ENCODE measurements at regions not wholly inside any gene's neighbourhood (a gene's known extent, or its start where the extent isn't known, plus 50 kb on each side); places are given as distances from the start of the nearest gene placed in this dataset.

DNA sequence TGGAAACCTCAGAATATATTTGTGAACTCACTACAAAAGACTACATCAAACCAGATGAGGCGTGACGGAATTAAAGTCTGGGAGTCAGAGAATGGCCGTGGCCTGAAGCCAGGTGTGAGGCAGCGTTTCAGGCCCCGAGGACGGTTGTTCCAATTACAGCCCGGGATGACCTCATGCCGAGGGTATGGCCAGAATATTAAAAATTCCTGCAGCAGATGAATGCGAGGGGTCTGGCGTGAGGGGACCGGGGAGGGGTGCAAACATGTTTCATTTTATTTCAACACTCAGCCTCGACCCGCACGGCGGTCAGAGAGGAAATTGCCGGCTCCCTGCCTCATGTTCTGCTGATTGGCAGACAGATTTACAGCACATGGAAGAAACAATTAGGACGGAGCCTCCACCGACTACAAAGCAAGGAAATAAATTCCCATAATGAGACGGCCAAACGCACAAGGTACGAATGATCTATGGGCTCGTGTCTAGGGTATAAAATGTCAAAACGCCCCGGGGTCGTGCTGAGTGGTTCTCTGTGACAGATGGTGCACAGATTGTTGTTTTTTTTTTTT lies 289.7 kb downstream of the SHOX start:
- H2AFZ ChIP-seq (ENCODE audit: insufficient read depth, low read depth, low read length, poor library complexity, severe bottlenecking), result no peak overlapping the region
- H3K27me3 ChIP-seq (replicated peaks in 1 of 4; ENCODE audit: control extremely low read depth in 1 of 4, control insufficient read depth in 3 of 4, insufficient read depth in 4 of 4, low read length in 3 of 4), result no peaks in the 10 kb centered on the region
- no peaks in the 10 kb centered on the region for H3K79me2 ChIP-seq (ENCODE audit: control insufficient read depth, insufficient read depth, low read length)
- POLR2A ChIA-PET, result no interaction called here
- H3K27ac ChIP-seq (ENCODE audit: low read length in 2 of 2), result no peak overlapping the region
- Mint-ChIP-seq H3K27ac (no peak overlapping the region), H3K4me1 (no peaks in the 10 kb centered on the region), H3K4me3 (no peak overlapping the region), H3K27me3 (no peaks in the 10 kb centered on the region), H3K9me3 (ENCODE audit: insufficient read depth) (no peaks in the 10 kb centered on the region)
- H3K9me3 ChIP-seq (ENCODE audit: control extremely low read depth in 1 of 3, control insufficient read depth in 2 of 3, insufficient read depth in 1 of 3, low read length in 2 of 3), result peaks cover 0 to 2% (median 0%) of the 10 kb centered on the region in 3 donors
- H3K4me1 ChIP-seq (ENCODE audit: control insufficient read depth in 2 of 2, insufficient read depth in 2 of 2, low read length in 2 of 2), result no peaks in the 10 kb centered on the region
- ATAC-seq (ENCODE audit: low read depth) (no peak), DNase-seq (no peak)
- TF ChIP-seq, protein P1, sequence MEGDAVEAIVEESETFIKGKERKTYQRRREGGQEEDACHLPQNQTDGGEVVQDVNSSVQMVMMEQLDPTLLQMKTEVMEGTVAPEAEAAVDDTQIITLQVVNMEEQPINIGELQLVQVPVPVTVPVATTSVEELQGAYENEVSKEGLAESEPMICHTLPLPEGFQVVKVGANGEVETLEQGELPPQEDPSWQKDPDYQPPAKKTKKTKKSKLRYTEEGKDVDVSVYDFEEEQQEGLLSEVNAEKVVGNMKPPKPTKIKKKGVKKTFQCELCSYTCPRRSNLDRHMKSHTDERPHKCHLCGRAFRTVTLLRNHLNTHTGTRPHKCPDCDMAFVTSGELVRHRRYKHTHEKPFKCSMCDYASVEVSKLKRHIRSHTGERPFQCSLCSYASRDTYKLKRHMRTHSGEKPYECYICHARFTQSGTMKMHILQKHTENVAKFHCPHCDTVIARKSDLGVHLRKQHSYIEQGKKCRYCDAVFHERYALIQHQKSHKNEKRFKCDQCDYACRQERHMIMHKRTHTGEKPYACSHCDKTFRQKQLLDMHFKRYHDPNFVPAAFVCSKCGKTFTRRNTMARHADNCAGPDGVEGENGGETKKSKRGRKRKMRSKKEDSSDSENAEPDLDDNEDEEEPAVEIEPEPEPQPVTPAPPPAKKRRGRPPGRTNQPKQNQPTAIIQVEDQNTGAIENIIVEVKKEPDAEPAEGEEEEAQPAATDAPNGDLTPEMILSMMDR (IDR thresholded peaks at IDR 0.05), result no peak
- TF ChIP-seq EZH2 (IDR thresholded peaks at IDR 0.05; ENCODE audit: borderline replicate concordance, insufficient read depth, low read depth, low read length, poor library complexity, severe bottlenecking), result no peak
- no peak overlapping the region for H3K4me3 ChIP-seq (ENCODE audit: control extremely low read depth in 1 of 5, extremely low read depth in 1 of 5, insufficient read depth in 1 of 5, low read depth in 2 of 5, low read length in 4 of 5)
- H4K20me1 ChIP-seq (ENCODE audit: control insufficient read depth, insufficient read depth, low read length, poor library complexity, severe bottlenecking), result no peaks in the 10 kb centered on the region
- 51% methylated on average over 23 of the region's 25 CpGs for WGBS (ENCODE audit: insufficient coverage)
- no peak overlapping the region for H3K9ac ChIP-seq (ENCODE audit: low read length)
- H3K4me2 ChIP-seq (replicated peaks; ENCODE audit: low read depth, low read length, poor library complexity, severe bottlenecking), result no peak overlapping the region
- intact Hi-C loops (cut with micrococcal nuclease), result no loop called here
- CTCF ChIA-PET, result no interaction called here
- no peaks in the 10 kb centered on the region for H3K36me3 ChIP-seq (replicated peaks in 1 of 2; ENCODE audit: control extremely low read depth in 1 of 2, control insufficient read depth in 1 of 2, extremely low read depth in 1 of 2, insufficient read depth in 2 of 2, low read length in 1 of 2)

DNA sequence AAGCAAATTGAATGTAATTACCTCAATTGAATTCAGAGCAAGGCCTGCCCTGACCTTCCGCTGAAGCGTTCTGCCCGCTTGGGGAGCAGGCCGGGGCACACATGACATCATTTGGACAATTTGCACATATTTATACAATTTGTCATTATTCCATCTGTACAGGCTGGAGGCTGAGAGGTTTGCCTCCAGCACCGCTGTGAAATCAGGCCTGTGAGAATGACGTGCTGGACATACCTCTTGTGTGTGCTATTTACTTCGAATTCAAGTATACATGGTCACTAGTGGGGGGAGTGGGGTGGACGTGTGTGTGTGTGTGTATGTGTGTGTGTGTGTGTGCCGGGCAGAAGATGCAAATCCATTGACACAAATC lies 285.6 kb downstream of the SHOX start:
- H3K27me3 ChIP-seq (replicated peaks in 1 of 4; ENCODE audit: control extremely low read depth in 1 of 4, control insufficient read depth in 3 of 4, insufficient read depth in 4 of 4, low read length in 3 of 4), result no peaks in the 10 kb centered on the region
- DNase-seq, result no peak
- ATAC-seq (ENCODE audit: low read depth), result no peak
- H3K9ac ChIP-seq (ENCODE audit: low read length), result no peak overlapping the region
- Mint-ChIP-seq H3K27ac (no peak overlapping the region), H3K9me3 (ENCODE audit: insufficient read depth) (no peaks in the 10 kb centered on the region), H3K4me3 (no peak overlapping the region), H3K4me1 (no peaks in the 10 kb centered on the region), H3K27me3 (no peaks in the 10 kb centered on the region)
- peaks cover 0 to 10% (median 0%) of the 10 kb centered on the region in 3 donors for H3K9me3 ChIP-seq (ENCODE audit: control extremely low read depth in 1 of 3, control insufficient read depth in 2 of 3, insufficient read depth in 1 of 3, low read length in 2 of 3)
- no peaks in the 10 kb centered on the region for H3K4me1 ChIP-seq (ENCODE audit: control insufficient read depth in 2 of 2, insufficient read depth in 2 of 2, low read length in 2 of 2)
- H3K4me3 ChIP-seq (ENCODE audit: control extremely low read depth in 1 of 5, extremely low read depth in 1 of 5, insufficient read depth in 1 of 5, low read depth in 2 of 5, low read length in 4 of 5), result no peak overlapping the region
- H3K79me2 ChIP-seq (ENCODE audit: control insufficient read depth, insufficient read depth, low read length), result no peaks in the 10 kb centered on the region
- H3K4me2 ChIP-seq (replicated peaks; ENCODE audit: low read depth, low read length, poor library complexity, severe bottlenecking), result no peak overlapping the region
- no CpG with 5 or more reads among the region's 9 CpGs for WGBS (ENCODE audit: insufficient coverage)
- intact Hi-C loops (cut with micrococcal nuclease), result no loop called here
- no peaks in the 10 kb centered on the region for H3K36me3 ChIP-seq (replicated peaks in 1 of 2; ENCODE audit: control extremely low read depth in 1 of 2, control insufficient read depth in 1 of 2, extremely low read depth in 1 of 2, insufficient read depth in 2 of 2, low read length in 1 of 2)
- TF ChIP-seq, protein P1 (IDR thresholded peaks at IDR 0.05), result no peak
- TF ChIP-seq EZH2 (IDR thresholded peaks at IDR 0.05; ENCODE audit: borderline replicate concordance, insufficient read depth, low read depth, low read length, poor library complexity, severe bottlenecking), result no peak
- H4K20me1 ChIP-seq (ENCODE audit: control insufficient read depth, insufficient read depth, low read length, poor library complexity, severe bottlenecking), result no peaks in the 10 kb centered on the region
- ChIA-PET CTCF (no interaction called here), POLR2A (no interaction called here)
- H2AFZ ChIP-seq (ENCODE audit: insufficient read depth, low read depth, low read length, poor library complexity, severe bottlenecking), result no peak overlapping the region
- no peak overlapping the region for H3K27ac ChIP-seq (ENCODE audit: low read length in 2 of 2)
